ENCODE measurements at regions not wholly inside any gene's neighbourhood (a gene's known extent, or its start where the extent isn't known, plus 50 kb on each side); places are given as distances from the start of the nearest gene placed in this dataset.
"Not testable (repeated sequence)": the region's sequence is repeated elsewhere in the genome, so short reads cannot be mapped to it uniquely, and the experiment has no call there.

DNA sequence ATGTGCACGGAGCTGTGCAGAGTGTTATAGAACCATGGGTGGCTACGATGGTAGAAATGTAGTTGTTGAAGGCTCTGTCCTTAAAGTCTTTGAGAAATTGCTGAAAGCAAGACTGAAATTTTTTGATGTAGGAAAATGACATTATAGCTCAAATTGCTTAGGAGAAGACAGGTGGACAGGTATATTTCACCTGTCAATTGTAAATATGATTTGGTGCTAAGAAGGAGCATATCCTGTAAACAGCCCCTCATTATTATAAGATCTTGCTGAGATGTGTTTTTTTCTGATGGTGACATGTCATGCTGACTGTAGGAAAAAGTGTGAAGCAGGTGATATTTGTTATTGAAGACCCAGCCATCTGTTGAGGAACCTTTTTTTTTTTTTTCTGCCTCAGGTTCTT lies 377.9 kb downstream of the PSAT1 start:
- DNase-seq (ENCODE audit: low spot score) = no peak

DNA sequence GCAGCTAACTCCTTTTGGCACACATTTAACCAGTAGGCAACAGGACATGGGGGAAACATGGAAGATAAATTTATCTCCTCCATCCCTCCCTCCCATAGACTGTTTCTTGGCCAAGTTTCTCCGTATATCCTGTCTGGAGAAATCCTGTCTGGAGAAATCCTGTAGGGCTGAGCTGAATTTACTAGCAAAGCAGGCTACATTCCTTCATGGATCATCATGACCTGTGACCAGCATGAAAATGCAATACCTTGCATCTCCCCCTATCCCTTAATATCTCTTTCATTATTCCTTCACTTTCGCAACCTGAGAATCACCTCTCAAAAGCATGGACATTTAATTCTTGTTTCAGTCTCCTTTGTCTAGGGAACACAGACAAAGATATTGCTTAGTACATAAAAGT lies 379.1 kb downstream of the PSAT1 start:
- DNase-seq (ENCODE audit: low spot score) = no peak

DNA sequence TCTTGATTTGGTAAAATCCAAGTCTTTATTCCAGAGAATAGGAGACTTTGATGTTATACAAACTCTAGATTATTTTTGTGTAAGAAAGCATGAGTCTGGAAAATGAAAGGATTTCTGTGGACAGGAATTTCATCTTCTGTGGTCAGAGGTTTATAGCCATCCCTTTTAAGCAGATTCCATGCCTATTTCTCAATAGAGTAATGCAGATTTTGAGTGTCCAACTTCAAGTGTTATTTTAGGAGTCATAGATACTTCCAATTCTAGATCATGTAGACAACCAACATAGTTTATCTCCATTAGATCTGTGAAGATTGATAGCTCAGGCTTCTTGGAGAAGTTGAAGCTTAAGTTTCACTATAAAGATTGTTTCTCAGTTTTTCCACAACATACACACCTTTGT lies 379.7 kb downstream of the PSAT1 start:
- no peak for DNase-seq (ENCODE audit: low spot score)

DNA sequence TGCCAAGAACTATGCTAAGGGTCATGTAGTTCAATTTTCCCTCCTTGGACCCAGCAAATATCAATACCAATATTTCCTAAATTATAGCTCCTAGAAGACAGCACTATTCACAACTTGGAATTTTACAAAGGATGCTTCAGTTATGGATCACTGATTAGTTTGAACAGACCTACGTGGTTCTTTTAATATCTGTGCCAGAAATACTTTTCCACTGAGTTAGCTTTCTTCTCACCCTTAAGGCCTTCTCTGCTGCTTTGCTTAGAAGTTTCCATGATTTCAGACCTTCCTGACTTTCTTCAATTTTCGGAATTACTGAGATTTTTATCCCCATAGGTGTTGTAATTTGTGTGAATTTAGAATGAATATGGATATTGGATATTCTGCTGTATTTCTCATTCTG lies 380.4 kb downstream of the PSAT1 start:
- no peak for DNase-seq (ENCODE audit: low spot score)

DNA sequence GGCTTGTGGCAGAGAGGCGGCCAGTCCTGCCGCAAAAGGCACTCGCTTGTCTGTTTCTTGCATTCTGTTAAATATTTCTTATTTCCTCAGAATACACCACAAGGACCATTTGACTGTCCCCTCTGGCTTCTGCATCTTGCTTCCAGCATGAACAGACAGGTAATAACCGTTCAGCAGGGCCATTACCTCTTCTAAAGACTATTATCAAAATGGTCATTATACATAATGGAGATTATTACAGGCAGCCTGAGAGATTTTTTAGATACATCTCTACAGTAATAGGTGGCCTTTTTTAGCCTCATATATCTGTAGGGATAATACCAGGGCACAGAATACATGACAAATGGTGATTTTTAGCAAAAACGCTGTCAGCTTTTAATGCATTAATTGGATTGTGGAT lies 382.0 kb downstream of the PSAT1 start:
- DNase-seq (ENCODE audit: low spot score) = no peak

DNA sequence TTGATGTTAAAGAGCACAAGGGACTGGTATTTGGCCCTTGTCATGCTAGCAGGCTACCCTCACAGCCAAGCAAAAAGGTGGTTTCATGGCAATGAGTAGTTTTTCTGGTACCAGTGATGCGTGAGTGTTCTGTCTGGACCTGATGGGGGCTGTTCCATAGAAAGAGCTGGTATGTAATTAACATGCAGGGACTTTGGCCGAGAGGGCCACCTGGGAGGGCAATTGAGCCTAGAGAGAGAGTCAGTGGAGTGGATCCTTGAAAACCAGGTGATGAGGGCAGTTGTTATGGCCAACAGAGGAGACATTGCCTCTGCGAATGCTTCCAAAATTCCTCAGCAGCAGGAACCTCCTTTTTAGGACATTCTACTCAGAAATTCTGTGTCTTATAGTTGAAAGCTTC lies 383.3 kb downstream of the PSAT1 start:
- no peak for DNase-seq (ENCODE audit: low spot score)

DNA sequence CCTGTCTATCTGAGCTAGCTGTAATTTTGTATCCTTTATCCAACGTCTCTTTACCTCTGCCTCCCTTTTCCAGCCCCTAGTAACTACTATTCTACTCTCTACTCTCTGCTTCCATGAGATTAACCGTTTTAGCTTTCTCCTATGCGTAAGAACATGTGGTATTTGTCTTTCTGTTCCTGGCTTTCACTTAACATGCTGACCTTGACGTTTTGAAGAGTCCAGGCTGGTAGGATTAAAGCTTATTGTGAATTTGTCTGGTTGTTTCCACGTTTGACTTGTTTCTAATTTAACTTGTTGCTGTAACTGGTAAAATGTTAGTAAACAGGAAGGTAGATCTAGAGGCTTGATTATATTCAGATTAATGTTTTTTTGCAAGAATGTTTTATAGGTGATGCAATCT lies 385.3 kb downstream of the PSAT1 start:
- DNase-seq (ENCODE audit: low spot score) = no peak

DNA sequence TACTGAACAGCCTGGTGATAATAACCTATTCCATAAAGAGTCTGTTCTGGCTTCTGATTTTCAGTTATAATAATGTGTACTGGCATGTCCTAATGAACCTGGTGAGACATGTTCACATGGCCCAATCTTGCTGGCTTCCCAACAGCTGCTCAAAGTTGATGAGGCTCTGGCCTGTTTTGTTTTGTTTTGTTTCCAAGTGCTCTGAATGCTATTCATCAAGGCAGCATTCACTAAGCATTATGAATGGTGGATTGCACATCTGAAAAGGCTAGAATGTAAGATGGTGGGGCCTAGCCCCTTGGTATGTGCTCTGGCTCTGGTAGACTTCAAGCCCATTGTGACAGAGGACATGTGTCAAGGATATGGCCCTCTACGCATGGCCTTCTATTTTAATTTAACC lies 388.5 kb downstream of the PSAT1 start:
- no peak for DNase-seq (ENCODE audit: low spot score)

DNA sequence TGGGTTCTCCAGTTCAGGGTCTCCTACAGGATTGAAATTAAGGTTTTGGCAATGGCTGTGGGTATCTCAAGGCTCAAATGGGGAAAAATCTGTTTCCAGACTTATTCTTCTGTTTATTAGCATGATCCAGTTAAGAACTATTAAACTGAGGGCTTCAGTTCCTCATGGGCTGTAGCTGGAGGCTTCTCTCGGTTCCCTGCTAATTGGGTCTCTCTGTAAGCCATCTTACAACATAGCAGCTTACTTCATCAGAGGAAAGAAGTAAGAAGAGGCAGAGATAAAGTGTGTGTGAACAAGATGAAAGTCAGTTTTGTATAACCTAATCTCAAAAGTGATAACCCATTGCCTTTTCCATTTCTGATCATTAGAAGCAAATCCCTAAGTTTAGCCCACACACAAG lies 391.9 kb downstream of the PSAT1 start:
- DNase-seq (ENCODE audit: low spot score) = no peak

DNA sequence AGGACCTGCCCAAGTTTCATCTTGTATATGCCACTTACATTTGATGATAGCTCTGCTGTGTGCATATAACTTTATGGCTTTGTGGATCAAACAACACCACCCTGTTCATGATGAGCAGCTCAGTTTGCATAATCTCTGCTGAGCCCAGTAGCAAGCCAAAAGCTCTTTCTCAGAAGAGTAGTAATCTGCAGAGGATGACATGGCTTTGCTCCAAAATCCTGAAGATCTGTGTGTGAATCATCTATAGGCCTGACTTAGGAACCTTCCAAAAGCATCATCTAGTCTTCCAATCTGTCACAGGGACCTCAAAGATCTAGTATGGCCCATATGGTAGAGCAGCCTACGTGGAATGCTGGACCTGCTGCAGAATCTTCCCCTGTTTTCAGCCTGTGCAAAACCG lies 394.6 kb downstream of the PSAT1 start:
- DNase-seq (ENCODE audit: low spot score) = no peak

DNA sequence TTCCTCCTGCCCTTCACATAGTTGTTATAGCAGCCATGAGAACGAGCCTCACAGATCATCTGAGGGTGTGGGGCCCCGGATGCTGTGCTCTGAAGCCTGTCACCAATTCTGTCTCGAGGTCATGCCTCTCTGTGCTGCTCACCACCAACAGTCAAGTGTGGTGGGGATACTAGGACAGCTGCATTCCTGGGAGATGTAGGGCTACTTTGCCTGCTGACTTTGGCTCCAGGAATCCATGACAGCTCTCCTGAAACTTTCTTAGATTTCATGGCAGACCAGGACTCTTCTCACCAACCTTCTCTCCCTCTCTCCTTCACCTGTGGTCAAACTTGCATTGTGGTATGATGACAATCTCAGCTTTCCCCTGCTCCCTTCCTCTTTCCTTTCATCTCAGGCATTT lies 395.9 kb downstream of the PSAT1 start:
- DNase-seq (ENCODE audit: low spot score) = no peak

DNA sequence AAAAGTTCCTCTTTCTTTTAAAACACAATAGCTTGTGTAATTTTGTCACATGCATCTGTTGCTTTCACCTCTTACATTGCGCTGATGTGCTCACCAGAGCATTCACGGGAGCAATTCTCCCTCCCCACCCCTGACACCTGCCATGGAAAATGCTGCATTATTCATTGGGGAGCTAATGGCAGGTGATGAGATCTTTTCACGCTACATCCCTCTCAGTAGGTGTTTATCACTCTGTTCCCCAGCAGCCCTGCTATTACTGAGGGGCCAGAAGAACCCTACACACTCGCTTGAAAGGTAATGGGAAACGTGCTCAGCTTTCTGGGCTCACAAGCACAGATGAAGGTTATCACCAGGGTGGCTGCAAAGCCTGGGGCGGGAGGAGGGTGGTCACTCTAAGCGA lies 398.0 kb downstream of the PSAT1 start:
- no peak for DNase-seq (ENCODE audit: low spot score)

DNA sequence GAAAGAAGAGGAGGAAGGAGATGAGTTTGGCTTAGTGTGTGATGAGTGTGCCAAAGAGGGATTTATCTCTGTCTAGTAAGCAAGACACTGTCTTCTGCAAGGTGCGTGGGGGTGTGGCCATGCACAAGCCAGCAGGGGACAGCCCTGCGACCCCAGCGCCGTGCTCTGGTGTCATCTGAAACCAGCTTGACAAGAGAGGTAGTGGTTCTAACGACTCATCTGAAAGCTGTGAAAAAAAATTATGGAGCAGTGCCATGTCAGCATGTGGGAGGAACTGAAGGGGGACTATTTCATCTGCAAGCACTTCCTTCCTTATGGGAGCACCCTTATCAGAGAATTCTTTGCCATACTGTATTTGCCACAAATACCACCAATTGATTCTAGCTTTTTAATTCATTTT lies 398.6 kb downstream of the PSAT1 start:
- DNase-seq (ENCODE audit: low spot score) = no peak

DNA sequence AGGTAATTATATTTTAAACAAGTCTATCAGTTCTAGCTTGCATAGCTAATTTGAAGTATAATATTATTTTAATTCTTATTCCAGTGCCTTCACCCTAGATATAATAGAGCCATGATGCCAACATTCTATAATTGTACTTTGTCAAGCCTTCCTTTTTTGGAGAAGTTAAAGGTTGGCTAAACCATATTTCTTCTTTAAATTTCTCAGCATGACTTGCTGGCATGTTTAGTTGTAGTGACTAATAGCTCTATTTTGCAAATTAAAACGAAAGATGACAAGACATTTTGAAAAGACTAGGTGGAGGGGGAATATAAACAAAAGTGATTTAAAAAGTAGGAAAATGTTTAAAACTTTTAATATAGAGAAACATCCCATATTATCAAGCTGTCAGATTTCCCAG lies 400.7 kb downstream of the PSAT1 start:
- DNase-seq (ENCODE audit: low spot score) = no peak

DNA sequence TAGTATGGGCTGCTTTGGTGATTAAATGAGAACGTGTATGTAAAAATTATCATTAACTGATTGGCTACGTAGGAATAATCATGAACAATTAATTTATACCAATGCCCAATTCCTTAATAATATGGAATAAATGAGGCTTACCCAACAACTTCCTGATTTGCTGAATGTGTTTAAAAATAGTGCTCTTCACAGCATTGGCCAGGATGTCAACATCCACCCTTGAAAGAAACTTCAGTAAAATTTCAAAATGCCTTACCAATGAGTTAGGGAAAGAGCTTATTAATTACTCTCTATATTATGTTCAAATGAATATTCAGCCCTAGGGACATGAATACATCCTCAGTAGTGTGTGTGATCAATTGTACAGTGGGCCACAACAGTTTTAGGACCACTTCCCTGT lies 401.4 kb downstream of the PSAT1 start:
- DNase-seq (ENCODE audit: low spot score) = no peak

DNA sequence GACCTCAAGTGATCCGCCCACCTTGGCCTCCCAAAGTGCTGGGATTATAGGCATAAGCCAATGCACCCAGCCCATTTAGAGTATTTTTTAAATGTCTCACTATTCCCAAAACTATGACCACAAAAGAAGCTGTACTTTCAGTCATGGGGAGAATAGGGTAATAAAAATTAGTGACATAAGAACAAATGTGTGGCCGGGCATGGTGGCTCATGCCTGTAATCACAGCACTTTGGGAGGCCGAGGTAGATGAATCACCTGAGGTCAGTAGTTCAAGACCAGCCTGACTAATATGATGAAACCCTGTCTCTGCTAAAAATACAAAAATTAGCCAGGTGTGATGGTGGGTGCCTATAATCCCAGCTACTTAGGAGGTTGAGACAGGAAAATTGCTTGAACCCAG lies 402.3 kb downstream of the PSAT1 start:
- not testable (repeated sequence) for DNase-seq (ENCODE audit: low spot score)

DNA sequence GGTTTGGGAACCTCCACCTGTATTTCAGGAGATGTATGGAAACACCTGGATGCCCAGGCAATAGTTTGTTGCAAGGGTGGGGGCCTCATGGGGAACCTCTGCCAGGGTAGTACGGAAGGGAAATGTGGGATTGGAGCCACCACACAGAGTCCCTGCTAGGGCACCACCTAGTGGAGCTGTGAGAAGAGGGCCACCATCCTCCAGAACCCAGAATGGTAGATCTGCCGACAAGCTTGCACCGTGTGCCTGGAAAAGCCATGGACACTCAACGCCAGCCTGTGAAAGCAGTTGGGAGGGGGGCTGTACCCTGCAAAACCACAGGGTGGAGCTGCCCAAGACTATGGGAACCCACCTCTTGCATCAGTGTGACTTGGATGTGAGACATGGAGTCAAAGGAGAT lies 407.2 kb downstream of the PSAT1 start:
- DNase-seq (ENCODE audit: low spot score) = not testable (repeated sequence)

DNA sequence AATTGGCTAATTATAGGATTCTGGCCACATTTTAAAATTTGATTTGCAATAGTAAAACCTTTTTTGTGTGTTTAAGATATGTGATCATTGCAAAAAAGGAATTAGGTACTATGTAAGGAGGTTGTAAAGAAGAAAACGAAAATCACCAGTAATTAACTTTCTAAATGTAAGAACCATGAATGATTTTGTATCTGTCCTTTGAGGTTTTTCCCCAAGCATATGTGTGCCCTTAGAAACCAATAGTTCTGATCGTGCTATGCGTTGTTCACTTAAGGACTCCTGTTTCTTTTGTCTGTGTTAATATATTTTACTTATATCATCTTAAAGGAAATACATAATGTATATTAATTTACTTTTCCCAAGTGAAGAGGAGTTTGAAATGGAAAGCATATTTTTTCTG lies 410.2 kb downstream of the PSAT1 start:
- no peak for DNase-seq (ENCODE audit: low spot score)

DNA sequence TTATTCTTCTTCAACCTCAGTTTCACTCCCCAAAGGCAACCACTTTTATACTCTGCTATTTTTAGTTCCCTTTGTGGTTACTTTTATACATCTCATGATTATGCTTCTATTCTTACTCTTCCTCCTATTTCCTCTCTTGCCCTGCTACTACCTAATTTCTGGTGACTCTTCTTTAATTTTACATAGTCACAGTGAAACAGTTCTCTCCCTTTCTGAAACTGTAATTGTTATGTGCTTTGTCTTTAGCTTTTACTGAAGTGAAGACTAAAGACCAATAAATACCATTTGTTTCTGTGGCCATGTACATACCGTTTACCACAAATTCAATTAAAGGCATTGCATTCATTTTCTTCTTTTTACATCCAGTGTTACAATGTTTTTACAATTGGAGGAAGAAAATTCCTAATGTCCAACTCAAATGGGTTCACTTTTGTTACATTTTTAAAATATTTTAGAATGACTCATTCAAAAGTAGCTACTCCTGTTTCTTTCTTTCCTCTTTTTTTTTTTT lies 410.6 kb downstream of the PSAT1 start:
- DNase-seq (ENCODE audit: low spot score) = no peak

DNA sequence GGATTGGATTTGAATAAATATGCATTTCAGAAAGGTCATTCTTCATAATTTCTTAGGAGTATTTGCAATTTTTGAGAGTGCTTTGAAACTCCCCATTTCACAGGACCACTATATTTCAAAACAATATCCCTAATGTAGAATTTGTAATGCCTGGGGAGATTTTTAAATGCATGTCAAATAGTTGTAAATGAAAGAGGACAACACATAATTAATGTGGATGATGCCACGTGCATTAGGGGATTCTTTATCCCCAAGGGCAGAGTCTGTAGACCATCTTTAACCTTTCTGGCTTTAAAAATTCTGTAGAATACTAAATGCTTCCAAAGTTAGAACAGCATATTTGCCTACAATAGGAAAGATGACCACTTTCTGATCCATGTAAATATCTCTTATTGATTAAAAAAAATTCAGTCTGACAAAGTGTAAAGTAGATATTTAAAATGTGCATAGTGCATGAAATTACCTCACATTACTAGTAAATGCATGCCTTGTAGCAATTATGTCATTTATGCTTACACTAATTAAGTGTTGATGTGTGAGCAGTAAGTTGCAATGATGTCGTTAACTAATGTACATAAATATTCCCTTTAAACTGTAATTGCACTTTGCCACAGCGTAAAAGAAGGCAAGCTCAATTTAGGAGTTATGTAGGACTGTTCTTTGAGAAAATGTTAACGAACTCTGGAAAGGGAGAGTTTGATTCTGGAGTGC lies 416.1 kb downstream of the PSAT1 start:
- no peak for DNase-seq (ENCODE audit: low spot score)

DNA sequence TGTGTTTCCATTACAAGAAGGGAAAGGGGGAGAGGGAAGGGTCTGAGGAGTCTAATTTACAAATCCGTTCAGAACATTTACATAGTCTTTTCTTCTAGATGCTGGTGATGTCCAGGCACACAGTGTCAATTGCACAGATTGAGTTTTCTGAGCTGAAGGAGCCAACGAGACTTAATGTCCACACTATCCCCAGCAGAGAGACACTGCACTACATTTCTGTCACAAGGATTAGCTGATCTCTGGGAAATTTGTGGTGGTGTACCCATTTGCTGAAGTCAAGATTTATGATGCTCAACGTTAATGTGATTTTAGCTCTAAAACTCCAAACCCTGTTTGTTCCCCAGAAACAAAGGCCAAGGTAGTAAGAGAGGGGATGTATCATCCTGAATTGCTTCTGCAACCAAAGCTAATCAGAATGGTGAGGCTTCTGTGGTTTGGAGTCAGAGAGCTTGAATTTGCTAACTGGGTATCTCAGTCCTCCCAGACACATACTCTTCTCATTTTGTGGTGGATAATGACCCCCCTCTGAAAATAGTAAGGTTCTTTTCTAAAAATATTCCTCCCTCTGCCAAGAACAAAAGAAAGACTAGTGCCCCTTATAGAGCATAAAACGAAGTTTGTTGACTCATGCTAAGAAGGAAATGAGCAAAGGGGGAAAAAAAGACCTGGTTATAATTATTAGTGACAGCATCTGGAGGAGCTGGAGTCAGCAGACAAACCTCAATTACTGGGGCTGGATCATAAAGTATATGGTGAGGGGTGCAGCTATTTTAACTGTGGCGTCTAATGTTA lies 416.9 kb downstream of the PSAT1 start:
- no peak for DNase-seq (ENCODE audit: low spot score)

DNA sequence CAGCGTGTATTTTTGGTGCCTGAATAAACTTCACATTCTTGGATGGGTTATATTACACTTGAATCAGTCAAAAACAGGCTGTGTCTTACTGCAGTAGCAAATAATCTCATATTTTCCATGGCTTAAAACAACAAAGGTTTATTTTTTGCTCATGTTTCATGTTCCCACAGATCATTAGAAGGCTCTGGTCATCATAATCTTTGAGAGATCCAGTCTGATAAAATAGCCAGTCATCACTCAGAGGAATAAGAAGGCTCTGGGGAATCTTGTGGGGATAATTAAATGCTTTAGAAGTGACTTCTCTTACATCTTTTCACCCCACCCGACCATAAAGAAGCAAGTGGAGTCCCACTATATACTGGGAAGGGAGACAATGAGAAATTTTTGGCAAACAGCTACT lies 417.7 kb downstream of the PSAT1 start:
- DNase-seq (ENCODE audit: low spot score) = no peak

DNA sequence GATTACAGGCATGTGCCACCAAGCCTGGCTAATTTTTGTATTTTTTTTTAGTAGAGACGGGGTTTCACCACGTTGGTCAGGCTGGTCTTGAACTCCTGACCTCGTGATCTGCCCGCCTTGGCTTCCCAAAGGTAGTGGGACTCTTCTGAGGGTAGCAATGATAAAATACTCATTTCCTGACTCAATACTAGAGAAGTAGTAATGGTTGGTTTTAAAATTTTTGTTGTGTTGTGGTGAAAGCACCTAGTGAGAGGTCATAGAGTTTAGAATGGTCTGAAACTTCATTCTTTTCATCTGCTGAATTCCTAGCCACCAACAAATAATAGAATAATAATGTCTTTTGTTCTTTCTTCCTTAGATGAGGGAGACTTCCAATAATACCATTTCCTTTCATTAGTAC lies 422.1 kb downstream of the PSAT1 start:
- DNase-seq (ENCODE audit: low spot score) = not testable (repeated sequence)

DNA sequence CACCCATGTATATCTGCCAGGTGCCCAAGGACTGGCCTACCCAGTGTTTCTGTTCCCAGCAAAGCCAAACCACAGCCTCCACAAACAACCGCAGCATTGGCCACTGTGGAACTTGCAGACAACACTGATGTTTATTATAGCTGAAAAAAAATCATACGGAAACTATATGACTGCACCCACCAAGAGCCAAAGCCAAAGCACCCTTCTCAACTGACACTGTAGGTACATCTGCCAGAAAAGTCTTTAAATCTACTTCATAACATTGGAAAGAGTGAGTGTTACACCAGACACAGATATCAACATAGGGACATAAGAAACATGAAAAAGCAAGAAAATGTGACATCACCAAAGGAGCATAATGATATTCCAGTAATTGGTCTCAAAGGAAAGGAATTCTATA lies 428.0 kb downstream of the PSAT1 start:
- no peak for DNase-seq (ENCODE audit: low spot score)

All from HuH-7.5 (cell line).